Fibroblast of villous mesenchyme (primary cell): ENCODE measurements at regions not wholly inside any gene's neighbourhood (a gene's known extent, or its start where the extent isn't known, plus 50 kb on each side); places are given as distances from the start of the nearest gene placed in this dataset.

Source experiments
- DNase-seq: peaks from one replicate; pipeline ENCODE4 v3.0.0-alpha.2; 2010; ENCODE audit warnings: low read depth
- H3K4me3 ChIP-seq: 2 replicates; pipeline ENCODE4 v1.5.1; 2011; ENCODE audit warnings: low read depth, mild to moderate bottlenecking, low read length
- TF ChIP-seq, protein P1 (sequence below): IDR thresholded peaks from 2 replicates; pipeline ENCODE4 v1.5.1; 2012; ENCODE audit warnings: low read depth, mild to moderate bottlenecking, low read length; ENCODE audit not compliant: insufficient read depth

DNA sequence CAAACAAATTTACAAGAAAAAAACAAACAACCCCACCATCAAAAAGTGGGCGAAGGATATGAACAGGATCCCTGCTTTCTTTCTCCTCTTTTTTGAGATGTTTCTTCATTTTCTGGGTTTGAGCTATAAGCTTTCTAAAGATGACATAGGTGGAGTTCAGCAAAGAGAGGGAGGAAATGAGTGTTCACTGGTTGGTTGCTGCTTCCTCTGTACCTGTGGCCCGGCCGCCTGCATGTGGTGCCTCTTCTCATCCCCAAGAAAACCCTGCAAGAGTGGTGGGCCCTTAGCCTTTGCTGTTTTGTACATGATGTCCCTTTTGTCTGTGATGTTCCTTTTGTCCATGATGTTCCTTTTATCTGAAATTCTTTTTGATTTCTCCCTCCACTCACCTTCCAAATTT, 178.4 kb upstream of the SERP2 start:
- DNase-seq, result no peak
- TF ChIP-seq, protein P1, sequence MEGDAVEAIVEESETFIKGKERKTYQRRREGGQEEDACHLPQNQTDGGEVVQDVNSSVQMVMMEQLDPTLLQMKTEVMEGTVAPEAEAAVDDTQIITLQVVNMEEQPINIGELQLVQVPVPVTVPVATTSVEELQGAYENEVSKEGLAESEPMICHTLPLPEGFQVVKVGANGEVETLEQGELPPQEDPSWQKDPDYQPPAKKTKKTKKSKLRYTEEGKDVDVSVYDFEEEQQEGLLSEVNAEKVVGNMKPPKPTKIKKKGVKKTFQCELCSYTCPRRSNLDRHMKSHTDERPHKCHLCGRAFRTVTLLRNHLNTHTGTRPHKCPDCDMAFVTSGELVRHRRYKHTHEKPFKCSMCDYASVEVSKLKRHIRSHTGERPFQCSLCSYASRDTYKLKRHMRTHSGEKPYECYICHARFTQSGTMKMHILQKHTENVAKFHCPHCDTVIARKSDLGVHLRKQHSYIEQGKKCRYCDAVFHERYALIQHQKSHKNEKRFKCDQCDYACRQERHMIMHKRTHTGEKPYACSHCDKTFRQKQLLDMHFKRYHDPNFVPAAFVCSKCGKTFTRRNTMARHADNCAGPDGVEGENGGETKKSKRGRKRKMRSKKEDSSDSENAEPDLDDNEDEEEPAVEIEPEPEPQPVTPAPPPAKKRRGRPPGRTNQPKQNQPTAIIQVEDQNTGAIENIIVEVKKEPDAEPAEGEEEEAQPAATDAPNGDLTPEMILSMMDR, result no peak
- no peak overlapping the region for H3K4me3 ChIP-seq

DNA sequence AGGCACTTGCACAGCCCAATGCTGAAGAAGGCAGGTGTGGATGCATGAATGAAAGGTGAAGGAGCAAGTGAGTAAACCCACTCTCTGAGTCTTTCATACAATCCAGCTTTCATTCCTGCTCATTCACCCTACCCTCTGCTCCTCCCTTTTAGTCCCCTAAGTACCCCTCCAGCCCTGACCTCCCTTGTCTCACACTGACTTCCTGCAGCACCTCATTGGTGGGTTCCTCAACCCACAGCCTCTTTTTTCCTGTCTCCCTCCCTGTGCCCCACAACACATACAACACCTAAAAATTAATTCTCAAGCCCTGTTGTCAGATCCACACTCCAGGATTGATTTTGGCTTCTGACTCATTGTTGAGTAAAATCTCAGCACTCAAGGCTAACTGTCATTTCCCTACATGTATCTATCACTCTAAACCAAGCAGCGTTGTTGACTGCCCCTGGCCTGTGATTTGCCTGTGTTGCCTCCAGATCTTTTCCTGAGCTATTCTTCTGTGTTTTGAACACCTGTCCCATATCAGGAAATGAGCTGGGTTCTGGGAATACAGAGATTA, 177.3 kb upstream of the SERP2 start:
- no peak for DNase-seq
- no peak overlapping the region for H3K4me3 ChIP-seq
- TF ChIP-seq, protein P1, result no peak

DNA sequence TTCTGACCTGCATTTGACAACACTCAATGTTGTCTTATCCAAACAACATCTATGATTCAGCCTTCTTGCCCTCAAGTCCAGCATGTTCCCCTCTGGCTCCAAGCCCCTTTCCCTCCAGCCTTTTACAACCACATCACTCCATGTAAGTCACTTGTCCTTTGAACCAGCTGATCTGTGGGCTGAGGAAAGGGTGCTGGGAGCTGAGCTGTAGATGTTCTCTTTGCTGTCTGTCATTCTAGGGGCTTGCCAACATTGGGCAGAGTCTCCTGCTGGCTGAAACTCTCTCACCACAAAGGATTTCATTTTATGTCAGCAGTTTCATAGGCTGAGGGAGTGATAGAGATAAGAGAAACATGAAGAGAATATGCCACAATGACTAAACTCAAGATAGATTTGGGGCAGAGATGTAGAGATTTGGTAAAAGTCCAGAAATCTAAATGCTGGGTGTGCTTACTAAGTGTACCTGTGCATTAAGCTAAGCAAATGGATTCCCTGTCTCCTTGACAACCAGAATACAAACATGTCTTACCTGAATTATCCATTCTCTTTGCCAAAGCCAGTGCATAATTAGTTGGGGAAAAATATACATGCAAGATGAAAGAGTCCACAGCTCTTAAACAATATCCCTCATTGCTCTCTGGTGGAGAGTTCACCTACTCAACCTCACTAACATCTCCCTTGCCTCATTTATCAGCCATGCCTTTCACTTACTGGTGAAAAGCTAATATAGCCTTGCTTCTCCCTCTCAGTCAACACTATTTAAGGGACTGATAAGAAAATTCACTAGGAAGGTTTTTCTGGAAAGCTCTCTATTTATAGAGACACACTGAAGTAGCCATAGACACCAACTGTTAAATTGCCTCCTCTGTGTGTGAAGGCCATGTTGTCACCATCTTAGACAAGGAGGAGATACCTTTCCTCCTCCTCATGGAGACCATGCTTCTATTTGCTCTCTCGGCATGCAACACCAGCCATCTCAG, 175.5 kb upstream of the SERP2 start:
- peak; percentile 30 for DNase-seq
- H3K4me3 ChIP-seq, result no peak overlapping the region
- TF ChIP-seq, protein P1, result no peak

DNA sequence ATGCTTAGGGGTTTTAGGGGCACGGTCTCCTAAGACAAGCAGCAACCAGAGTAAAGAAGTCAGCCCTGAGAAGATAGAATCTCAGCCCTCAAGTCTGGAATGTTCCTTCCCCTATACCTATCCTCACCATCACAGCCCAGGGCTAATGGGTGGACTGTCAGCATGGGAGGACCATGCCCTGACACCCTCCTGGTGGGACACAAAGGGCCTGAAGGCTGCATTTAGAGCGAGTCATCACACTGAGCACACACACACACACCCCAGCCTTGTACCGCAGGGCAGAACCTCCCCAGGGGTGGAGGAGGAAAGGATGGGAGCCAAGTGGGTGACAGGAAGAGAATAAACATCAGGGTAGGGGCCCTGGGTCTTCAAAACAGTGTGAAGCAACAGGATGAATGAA, 174.8 kb upstream of the SERP2 start:
- H3K4me3 ChIP-seq, result no peak overlapping the region
- DNase-seq, result no peak
- TF ChIP-seq, protein P1, result no peak

DNA sequence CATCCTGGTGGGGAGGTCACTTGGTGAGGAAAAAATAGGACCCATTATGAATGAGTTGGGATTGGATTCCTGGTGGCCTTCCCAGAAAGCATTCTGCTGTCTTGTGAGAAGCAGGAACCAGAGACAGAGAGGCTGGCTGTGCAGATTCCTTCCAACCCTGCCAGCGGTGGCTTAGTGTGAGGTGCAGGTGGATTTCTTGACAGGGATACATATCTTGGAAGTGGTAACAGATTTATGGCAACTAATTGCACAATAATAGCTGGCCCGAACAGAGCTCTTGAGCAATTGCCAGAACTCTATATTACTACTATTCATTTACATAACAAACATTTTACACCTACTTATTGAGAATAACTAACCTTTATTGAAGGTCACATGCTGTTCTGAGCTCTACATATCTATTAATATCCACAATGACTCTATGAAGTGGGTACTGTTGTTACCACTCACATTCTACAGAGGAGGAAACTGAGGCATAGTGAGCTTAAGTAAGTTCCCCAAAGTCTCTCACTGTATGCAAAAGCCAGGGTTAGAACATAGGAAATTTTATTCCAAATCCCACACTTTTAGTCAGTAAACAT, 173.9 kb upstream of the SERP2 start:
- peak; percentile 63 for DNase-seq
- no peak overlapping the region for H3K4me3 ChIP-seq

DNA sequence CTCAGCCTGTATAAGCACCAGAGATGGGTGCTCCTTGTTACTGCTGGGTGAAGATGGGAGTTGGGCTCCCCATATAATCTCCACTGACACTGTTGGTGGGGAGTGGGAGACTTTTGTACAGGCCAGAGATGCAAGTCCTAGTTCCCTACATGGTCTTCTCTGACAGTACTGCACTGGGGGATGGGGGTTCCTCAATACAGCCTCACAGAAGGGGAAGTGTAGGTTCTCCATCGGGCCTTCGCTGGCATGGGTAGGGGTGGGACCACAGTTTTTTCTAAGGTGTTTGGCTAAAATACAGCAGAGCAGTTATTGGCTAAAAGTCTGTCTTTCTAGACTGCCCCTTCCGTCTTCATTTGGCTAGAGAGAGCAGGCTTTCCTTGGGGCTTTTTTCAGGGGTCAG, 167.2 kb upstream of the SERP2 start:
- no peak overlapping the region for H3K4me3 ChIP-seq
- DNase-seq, result no peak
- TF ChIP-seq, protein P1, result no peak

More for the DNA sequence above, 173.9 kb upstream of the SERP2 start:
- TF ChIP-seq, protein P1, result no peak
